ENCODE measurements at regions not wholly inside any gene's neighbourhood (a gene's known extent, or its start where the extent isn't known, plus 50 kb on each side); places are given as distances from the start of the nearest gene placed in this dataset.
"Not testable (repeated sequence)": the region's sequence is repeated elsewhere in the genome, so short reads cannot be mapped to it uniquely, and the experiment has no call there.

DNA sequence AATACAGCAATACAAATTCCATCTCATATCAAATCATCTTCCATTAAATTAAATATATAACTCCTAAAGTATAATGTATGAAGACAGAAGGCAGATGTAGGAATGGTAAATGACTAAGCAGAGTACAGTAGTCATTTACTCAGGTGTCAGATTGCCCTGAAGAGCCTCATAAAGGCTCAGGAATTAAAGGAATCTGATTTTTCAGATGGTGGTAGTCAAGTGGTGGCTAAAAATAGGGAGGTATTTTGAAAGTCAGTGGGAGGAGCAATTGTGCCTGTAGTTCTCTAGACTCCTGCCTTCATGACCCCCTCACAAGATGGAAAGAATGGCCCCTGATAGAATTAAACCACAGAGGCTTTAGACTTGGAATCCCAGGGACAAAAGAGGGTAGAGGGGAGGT is 142.7 kb upstream of the SYNPR start:
- Mint-ChIP-seq H3K4me1 (no peaks in the 10 kb centered on the region), H3K9me3 (peaks cover 0 to 4% (median 3%) of the 10 kb centered on the region in 3 donors), H3K36me3 (peaks cover 1% of the 10 kb centered on the region), H3K27ac (no peak overlapping the region), H3K27me3 (no peaks in the 10 kb centered on the region), H3K4me3 (no peak overlapping the region)

DNA sequence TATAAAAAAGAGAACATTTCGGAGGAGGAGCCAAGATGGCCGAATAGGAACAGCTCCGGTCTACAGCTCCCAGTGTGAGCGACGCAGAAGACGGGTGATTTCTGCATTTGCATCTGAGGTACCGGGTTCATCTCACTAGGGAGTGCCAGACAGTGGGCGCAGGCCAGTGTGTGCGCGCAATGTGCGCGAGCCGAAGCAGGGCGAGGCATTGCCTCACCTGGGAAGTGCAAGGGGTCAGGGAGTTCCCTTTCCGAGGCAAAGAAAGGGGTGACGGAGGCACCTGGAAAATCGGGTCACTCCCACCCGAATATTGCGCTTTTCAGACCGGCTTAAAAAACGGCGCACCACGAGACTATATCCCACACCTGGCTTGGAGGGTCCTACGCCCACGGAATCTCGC is 141.9 kb upstream of the SYNPR start:
- not testable (repeated sequence) for H3K9me3 Mint-ChIP-seq, H3K4me3 Mint-ChIP-seq, H3K27me3 Mint-ChIP-seq, H3K36me3 Mint-ChIP-seq, H3K4me1 Mint-ChIP-seq, H3K27ac Mint-ChIP-seq

DNA sequence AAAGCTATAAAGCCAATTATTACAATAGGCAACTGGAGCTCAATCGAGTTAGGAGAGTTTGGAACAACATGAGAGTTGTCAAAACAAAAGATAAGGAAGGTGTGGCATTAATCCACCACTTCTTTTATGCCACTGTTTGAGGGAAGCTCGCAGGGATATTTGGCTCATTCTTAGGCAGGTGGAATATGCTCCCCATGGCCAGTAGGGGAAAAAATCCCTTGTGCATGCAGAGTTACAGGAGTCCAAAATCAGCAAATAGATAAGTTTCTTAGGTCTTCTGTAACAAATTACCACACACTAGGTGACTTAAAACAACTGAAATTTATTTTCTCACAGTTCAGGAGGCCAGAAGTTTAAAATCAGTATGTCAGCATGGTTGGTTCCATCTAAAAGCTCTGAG is 135.4 kb upstream of the SYNPR start:
- no peak overlapping the region for H3K4me3 Mint-ChIP-seq
- no peaks in the 10 kb centered on the region for H3K36me3 Mint-ChIP-seq

DNA sequence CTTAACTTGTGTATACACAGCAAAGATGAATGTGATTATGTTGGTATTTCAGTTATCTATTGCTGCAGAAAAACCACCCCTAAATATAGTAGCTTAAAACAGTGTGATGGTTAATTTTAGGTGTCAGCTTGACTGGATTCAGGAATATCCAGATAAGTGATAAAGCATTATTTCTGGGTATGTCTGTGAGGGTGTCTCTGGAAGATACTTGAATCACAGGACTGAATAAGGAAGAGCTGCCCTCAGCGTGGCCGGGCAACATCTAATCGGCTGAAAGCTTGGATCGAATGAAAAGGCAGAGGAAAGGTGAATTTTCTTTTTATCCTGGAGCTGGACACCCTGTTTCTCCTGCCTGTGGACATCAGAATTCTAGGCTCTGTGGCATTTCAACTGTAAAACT is 132.0 kb upstream of the SYNPR start:
- Mint-ChIP-seq H3K4me1 (no peaks in the 10 kb centered on the region), H3K36me3 (no peaks in the 10 kb centered on the region), H3K9me3 (peaks cover 0 to 2% (median 0%) of the 10 kb centered on the region in 3 donors), H3K27ac (no peak overlapping the region), H3K27me3 (no peaks in the 10 kb centered on the region), H3K4me3 (no peak overlapping the region)

More for the DNA sequence above, 135.4 kb upstream of the SYNPR start:
- Mint-ChIP-seq H3K27me3 (no peaks in the 10 kb centered on the region), H3K4me1 (no peaks in the 10 kb centered on the region), H3K27ac (no peak overlapping the region), H3K9me3 (peaks cover 0 to 2% (median 0%) of the 10 kb centered on the region in 3 donors)

DNA sequence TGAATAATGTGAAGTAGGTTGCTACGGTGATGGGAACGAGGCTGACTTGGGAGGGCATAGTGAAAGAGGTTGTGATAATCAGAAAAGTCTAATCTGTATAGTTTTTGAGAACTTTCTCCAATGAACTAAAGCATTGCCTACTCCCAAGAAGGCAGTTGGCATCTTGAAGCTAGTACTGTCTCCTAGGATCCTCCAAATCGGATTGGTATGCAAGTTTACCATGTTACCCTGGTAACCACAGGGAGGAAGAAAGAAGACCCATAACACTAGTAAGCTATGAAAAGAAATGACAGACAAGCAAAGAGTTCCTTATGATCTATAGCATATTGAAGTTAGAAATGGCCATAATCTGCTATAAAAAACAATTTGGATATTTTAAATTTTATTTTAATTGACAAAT is 127.2 kb upstream of the SYNPR start:
- H3K4me1 Mint-ChIP-seq, result no peaks in the 10 kb centered on the region
- no peak overlapping the region for H3K4me3 Mint-ChIP-seq
- no peaks in the 10 kb centered on the region for H3K27me3 Mint-ChIP-seq
- no peaks in the 10 kb centered on the region for H3K9me3 Mint-ChIP-seq
- H3K27ac Mint-ChIP-seq, result no peak overlapping the region
- no peaks in the 10 kb centered on the region for H3K36me3 Mint-ChIP-seq

GRCh38 chr3:63151897-63152296 is 126.2 kb upstream of the SYNPR start:
- Mint-ChIP-seq H3K36me3 (no peaks in the 10 kb centered on the region), H3K4me1 (no peaks in the 10 kb centered on the region), H3K4me3 (no peak overlapping the region), H3K27ac (no peak overlapping the region), H3K9me3 (peaks cover 0 to 4% (median 0%) of the 10 kb centered on the region in 3 donors), H3K27me3 (no peaks in the 10 kb centered on the region)

GRCh38 chr3:63159764-63160163 is 118.3 kb upstream of the SYNPR start:
- Mint-ChIP-seq H3K4me3 (no peak overlapping the region), H3K9me3 (peaks cover 0 to 4% (median 3%) of the 10 kb centered on the region in 3 donors), H3K27ac (no peak overlapping the region), H3K36me3 (no peaks in the 10 kb centered on the region), H3K27me3 (no peaks in the 10 kb centered on the region), H3K4me1 (no peaks in the 10 kb centered on the region)

DNA sequence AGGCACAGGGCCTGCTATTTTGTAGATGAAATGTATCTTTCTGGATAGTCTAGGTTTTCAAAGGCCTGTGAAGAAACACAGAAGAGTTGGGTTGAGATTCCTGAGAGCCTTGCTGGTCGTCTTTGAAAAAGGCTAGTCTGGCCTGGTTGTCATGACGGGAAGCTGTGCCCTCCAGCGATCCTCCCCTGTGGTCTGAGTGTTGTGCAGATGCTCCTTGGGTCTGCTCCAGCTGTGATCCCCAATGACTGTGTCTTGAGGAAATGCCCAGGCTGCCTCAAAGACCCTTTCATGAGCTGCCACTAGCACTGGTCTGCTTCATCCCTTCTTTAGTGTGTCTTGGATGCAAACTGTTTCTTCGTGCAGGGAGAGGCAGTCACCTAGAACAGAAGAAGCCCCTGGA is 111.0 kb upstream of the SYNPR start:
- Mint-ChIP-seq H3K4me1 (no peaks in the 10 kb centered on the region), H3K4me3 (no peak overlapping the region), H3K36me3 (no peaks in the 10 kb centered on the region), H3K9me3 (peaks cover 0 to 7% (median 6%) of the 10 kb centered on the region in 3 donors), H3K27me3 (no peaks in the 10 kb centered on the region), H3K27ac (no peak overlapping the region)

DNA sequence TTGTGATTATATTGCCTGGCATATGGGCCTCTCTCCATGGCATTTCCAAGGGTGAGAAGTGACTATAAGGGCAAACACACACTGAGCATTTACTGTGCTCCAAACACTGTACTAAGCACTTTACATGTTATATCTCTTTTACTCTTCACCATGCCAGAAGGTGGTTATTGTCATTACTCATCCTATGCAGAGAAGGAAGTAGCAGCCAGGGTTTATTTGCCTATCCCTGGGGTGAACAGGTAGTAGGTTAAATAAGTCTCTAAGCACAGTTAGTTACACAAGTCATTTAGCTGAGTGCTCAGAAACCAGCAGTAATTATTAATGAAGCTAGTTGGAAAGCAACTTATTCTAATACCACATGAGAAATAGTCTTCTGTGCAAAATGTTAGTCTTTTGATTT is 109.9 kb upstream of the SYNPR start:
- no peaks in the 10 kb centered on the region for H3K27me3 Mint-ChIP-seq
- peaks cover 0 to 7% (median 3%) of the 10 kb centered on the region in 3 donors for H3K9me3 Mint-ChIP-seq
- no peaks in the 10 kb centered on the region for H3K36me3 Mint-ChIP-seq
- no peak overlapping the region for H3K27ac Mint-ChIP-seq
- H3K4me3 Mint-ChIP-seq, result no peak overlapping the region
- H3K4me1 Mint-ChIP-seq, result no peaks in the 10 kb centered on the region

DNA sequence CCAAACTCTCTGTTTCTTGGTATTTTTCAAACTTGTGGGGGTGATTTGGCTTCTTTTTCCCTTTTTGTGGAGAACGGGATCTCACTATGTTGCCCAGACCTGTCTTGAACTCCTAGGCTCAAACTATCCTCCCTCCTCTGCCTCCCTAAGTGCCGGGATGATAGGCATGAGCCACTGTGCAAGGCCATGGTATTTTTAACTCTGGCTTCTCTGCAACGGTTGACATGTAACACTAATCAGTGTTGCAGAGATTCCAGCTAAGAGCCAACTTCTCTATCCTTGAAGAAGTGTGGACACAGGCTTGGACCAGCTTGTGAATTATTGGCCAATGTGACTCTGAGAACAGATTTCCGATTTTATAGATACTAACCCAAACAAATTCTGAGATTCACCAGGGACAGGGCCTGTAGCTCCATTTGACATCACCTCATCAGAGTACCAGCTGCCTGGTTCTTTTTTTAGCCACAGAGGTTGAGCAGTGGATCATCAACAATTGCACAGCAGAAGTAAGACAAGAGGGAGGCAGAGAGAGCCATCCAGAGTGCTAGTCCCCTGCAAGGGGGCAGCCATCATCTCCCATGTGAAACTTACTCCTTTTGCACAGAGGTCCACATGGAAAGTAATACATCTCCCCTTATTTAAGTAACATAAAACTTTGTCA is 98.1 kb upstream of the SYNPR start:
- Mint-ChIP-seq H3K9me3 (peaks cover 0 to 10% (median 4%) of the 10 kb centered on the region in 3 donors), H3K4me3 (no peak overlapping the region), H3K36me3 (no peaks in the 10 kb centered on the region), H3K27ac (no peak overlapping the region), H3K4me1 (peaks cover 0 to 2% (median 0%) of the 10 kb centered on the region in 3 donors), H3K27me3 (no peaks in the 10 kb centered on the region)

- H3K4me1 Mint-ChIP-seq, result no peaks in the 10 kb centered on the region
- no peaks in the 10 kb centered on the region for H3K36me3 Mint-ChIP-seq
- H3K9me3 Mint-ChIP-seq, result peaks cover 0 to 7% (median 0%) of the 10 kb centered on the region in 3 donors
- H3K27me3 Mint-ChIP-seq, result peaks cover 5% of the 10 kb centered on the region
- no peak overlapping the region for H3K4me3 Mint-ChIP-seq
- no peak overlapping the region for H3K27ac Mint-ChIP-seq
Measured at GRCh38 chr3:63192248-63192647, 85.9 kb upstream of the SYNPR start.

GRCh38 chr3:63193647-63194046 is 84.5 kb upstream of the SYNPR start:
- H3K4me1 Mint-ChIP-seq, result no peaks in the 10 kb centered on the region
- peaks cover 0 to 7% (median 0%) of the 10 kb centered on the region in 3 donors for H3K9me3 Mint-ChIP-seq
- H3K27me3 Mint-ChIP-seq, result peaks cover 5% of the 10 kb centered on the region
- H3K36me3 Mint-ChIP-seq, result no peaks in the 10 kb centered on the region
- no peak overlapping the region for H3K4me3 Mint-ChIP-seq
- no peak overlapping the region for H3K27ac Mint-ChIP-seq

- H3K9me3 Mint-ChIP-seq, result no peaks in the 10 kb centered on the region
- no peaks in the 10 kb centered on the region for H3K27me3 Mint-ChIP-seq
- H3K4me3 Mint-ChIP-seq, result no peak overlapping the region
- no peaks in the 10 kb centered on the region for H3K4me1 Mint-ChIP-seq
- H3K27ac Mint-ChIP-seq, result no peak overlapping the region
- no peaks in the 10 kb centered on the region for H3K36me3 Mint-ChIP-seq
Measured at GRCh38 chr3:63199606-63200005, 78.5 kb upstream of the SYNPR start.

GRCh38 chr3:63202529-63202928 is 75.6 kb upstream of the SYNPR start:
- H3K4me1 Mint-ChIP-seq, result no peaks in the 10 kb centered on the region
- peaks cover 2% of the 10 kb centered on the region for H3K36me3 Mint-ChIP-seq
- H3K9me3 Mint-ChIP-seq, result peaks cover 0 to 2% (median 0%) of the 10 kb centered on the region in 3 donors
- no peak overlapping the region for H3K27ac Mint-ChIP-seq
- no peaks in the 10 kb centered on the region for H3K27me3 Mint-ChIP-seq
- no peak overlapping the region for H3K4me3 Mint-ChIP-seq

- Mint-ChIP-seq H3K27ac (no peak overlapping the region), H3K27me3 (no peaks in the 10 kb centered on the region), H3K36me3 (peaks cover 2% of the 10 kb centered on the region), H3K4me1 (no peaks in the 10 kb centered on the region), H3K9me3 (peaks cover 0 to 2% (median 0%) of the 10 kb centered on the region in 3 donors), H3K4me3 (no peak overlapping the region)
Measured at GRCh38 chr3:63207066-63207590, 71.0 kb upstream of the SYNPR start.

- Mint-ChIP-seq H3K4me1 (peaks cover 0 to 4% (median 0%) of the 10 kb centered on the region in 3 donors), H3K27me3 (no peaks in the 10 kb centered on the region), H3K9me3 (no peaks in the 10 kb centered on the region), H3K4me3 (no peak overlapping the region), H3K27ac (peak overlapping the region in 1 of 3 donors; percentile 19), H3K36me3 (no peaks in the 10 kb centered on the region)
Measured at GRCh38 chr3:63228087-63228486, 50.0 kb upstream of the SYNPR start.
